OCI-LY3 (cell line): ENCODE measurements at regions not wholly inside any gene's neighbourhood (a gene's known extent, or its start where the extent isn't known, plus 50 kb on each side); places are given as distances from the start of the nearest gene placed in this dataset.

ENCODE experiments used
- H2AFZ ChIP-seq: fragments of 200-600, 300-600 bp; shearing (Covaris generic); 2 replicates; pipeline ENCODE4 v1.6.0; 2014; ENCODE audit warnings: antibody characterized with exemption, low read depth, low read length
- H3K27ac ChIP-seq: fragments of 200-600, 300-600 bp; sonication (generic); 2 replicates; pipeline ENCODE4 v1.5.1; 2014; ENCODE audit warnings: mild to moderate bottlenecking, low read length, moderate library complexity, mixed read lengths
- H3K27me3 ChIP-seq: fragments of 200-600, 300-600 bp; sonication (generic); 2 replicates; pipeline ENCODE4 v1.6.1; 2014; ENCODE audit warnings: low read depth, low read length, mixed read lengths
- H3K36me3 ChIP-seq: fragments of 200-600, 300-600 bp; sonication (generic); replicated peaks from 2 replicates; pipeline ENCODE3; 2014; ENCODE audit warnings: low read depth, low read length, mixed read lengths
- H3K4me1 ChIP-seq: fragments of 300-600, 200-600 bp; sonication (generic); 2 replicates; pipeline ENCODE4 v1.6.1; 2014; ENCODE audit warnings: low read length, mixed read lengths
- H3K4me2 ChIP-seq: fragments of 200-600, 300-600 bp; sonication (generic); 2 replicates; pipeline ENCODE4 v1.6.1; 2014; ENCODE audit warnings: low read length, mixed read lengths
- H3K4me3 ChIP-seq: fragments of 300-600, 200-600 bp; sonication (generic); 2 replicates; pipeline ENCODE4 v1.5.1; 2014; ENCODE audit warnings: antibody characterized with exemption, mild to moderate bottlenecking, low read length, moderate library complexity
- H3K79me2 ChIP-seq: fragments of 300-600, 200-600 bp; shearing (Covaris generic); 2 replicates; pipeline ENCODE4 v1.6.1; 2014; ENCODE audit warnings: mild to moderate bottlenecking, low read length, mixed read lengths
- H3K9ac ChIP-seq: fragments of 300-600, 200-600 bp; shearing (Covaris generic); 2 replicates; pipeline ENCODE4 v1.6.0; 2014; ENCODE audit warnings: mild to moderate bottlenecking, low read length, moderate library complexity
- H3K9me3 ChIP-seq: fragments of 200-600, 300-600 bp; shearing (Covaris generic); 2 replicates; pipeline ENCODE4 v1.6.1; 2014; ENCODE audit warnings: low read length, mixed read lengths; ENCODE audit not compliant: insufficient read depth
- H4K20me1 ChIP-seq: fragments of 200-600, 300-600 bp; sonication (generic); 2 replicates; pipeline ENCODE4 v1.6.1; 2016; ENCODE audit warnings: low read length, mixed read lengths; ENCODE audit not compliant: insufficient read depth
- EZH2phosphoT487 ChIP-seq: fragments of 200-600 bp; shearing (Covaris generic); IDR thresholded peaks from 2 replicates; pipeline ENCODE4 v1.6.1; 2018; ENCODE audit warnings: antibody characterized with exemption, mixed run types, low read depth
- TF ChIP-seq, protein P1 (sequence below): fragments of 200-600, 300-600 bp; sonication (generic); IDR thresholded peaks from 2 replicates; pipeline ENCODE4 v1.5.1; 2014; ENCODE audit warnings: antibody characterized with exemption, low read length, low read depth

DNA sequence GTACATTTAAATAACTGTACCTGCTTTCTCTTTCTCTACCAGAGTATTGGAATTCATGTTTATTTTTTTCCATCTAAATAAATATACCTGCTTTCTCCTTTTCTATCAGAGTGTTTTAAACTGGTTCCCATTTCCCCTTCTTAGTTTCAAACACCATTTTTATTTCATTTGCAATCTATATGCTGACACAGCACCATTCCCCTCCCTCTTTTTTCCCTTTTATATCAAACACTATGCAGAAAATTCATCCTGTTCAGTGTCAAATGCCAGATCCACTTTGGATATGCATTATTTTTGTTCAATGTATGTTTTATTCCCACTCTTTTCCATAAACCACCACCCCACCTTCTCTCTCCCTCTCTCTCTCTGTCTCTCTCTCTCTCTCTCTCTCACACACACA, 85.8 kb upstream of the ST6GALNAC5 start:
- H3K4me1 ChIP-seq: no peaks in the 10 kb centered on the region
- H3K9ac ChIP-seq: no peak overlapping the region
- H3K36me3 ChIP-seq: no peaks in the 10 kb centered on the region
- H2AFZ ChIP-seq: no peak overlapping the region
- no peak overlapping the region for H3K4me2 ChIP-seq
- no peaks in the 10 kb centered on the region for H4K20me1 ChIP-seq
- no peak overlapping the region for H3K27ac ChIP-seq
- no peak overlapping the region for H3K4me3 ChIP-seq
- no peaks in the 10 kb centered on the region for H3K79me2 ChIP-seq
- no peak for TF ChIP-seq EZH2phosphoT487
- TF ChIP-seq, protein P1, sequence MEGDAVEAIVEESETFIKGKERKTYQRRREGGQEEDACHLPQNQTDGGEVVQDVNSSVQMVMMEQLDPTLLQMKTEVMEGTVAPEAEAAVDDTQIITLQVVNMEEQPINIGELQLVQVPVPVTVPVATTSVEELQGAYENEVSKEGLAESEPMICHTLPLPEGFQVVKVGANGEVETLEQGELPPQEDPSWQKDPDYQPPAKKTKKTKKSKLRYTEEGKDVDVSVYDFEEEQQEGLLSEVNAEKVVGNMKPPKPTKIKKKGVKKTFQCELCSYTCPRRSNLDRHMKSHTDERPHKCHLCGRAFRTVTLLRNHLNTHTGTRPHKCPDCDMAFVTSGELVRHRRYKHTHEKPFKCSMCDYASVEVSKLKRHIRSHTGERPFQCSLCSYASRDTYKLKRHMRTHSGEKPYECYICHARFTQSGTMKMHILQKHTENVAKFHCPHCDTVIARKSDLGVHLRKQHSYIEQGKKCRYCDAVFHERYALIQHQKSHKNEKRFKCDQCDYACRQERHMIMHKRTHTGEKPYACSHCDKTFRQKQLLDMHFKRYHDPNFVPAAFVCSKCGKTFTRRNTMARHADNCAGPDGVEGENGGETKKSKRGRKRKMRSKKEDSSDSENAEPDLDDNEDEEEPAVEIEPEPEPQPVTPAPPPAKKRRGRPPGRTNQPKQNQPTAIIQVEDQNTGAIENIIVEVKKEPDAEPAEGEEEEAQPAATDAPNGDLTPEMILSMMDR: no peak
- no peaks in the 10 kb centered on the region for H3K27me3 ChIP-seq
- no peaks in the 10 kb centered on the region for H3K9me3 ChIP-seq

- Histone ChIP-seq H4K20me1 (no peaks in the 10 kb centered on the region), H3K27ac (no peak overlapping the region), H3K9me3 (no peaks in the 10 kb centered on the region), H3K4me2 (no peak overlapping the region), H3K4me3 (no peak overlapping the region), H3K9ac (no peak overlapping the region), H3K36me3 (no peaks in the 10 kb centered on the region), H2AFZ (no peak overlapping the region), H3K27me3 (no peaks in the 10 kb centered on the region), H3K4me1 (no peaks in the 10 kb centered on the region), H3K79me2 (no peaks in the 10 kb centered on the region)
- no peak for TF ChIP-seq EZH2phosphoT487
- TF ChIP-seq, protein P1: no peak
Observed at GRCh38 chr1:76782809-76783208, 84.5 kb upstream of the ST6GALNAC5 start.

- no peaks in the 10 kb centered on the region for H3K27me3 ChIP-seq
- no peak overlapping the region for H3K4me2 ChIP-seq
- H3K79me2 ChIP-seq: no peaks in the 10 kb centered on the region
- no peaks in the 10 kb centered on the region for H3K9me3 ChIP-seq
- H3K27ac ChIP-seq: no peak overlapping the region
- TF ChIP-seq, protein P1: no peak
- TF ChIP-seq EZH2phosphoT487: no peak
- H3K9ac ChIP-seq: no peak overlapping the region
- H3K36me3 ChIP-seq: no peaks in the 10 kb centered on the region
- H3K4me1 ChIP-seq: no peaks in the 10 kb centered on the region
- no peak overlapping the region for H3K4me3 ChIP-seq
- H4K20me1 ChIP-seq: no peaks in the 10 kb centered on the region
- H2AFZ ChIP-seq: no peak overlapping the region
Observed at GRCh38 chr1:76784502-76784901, 82.8 kb upstream of the ST6GALNAC5 start.

- Histone ChIP-seq H3K9me3 (no peaks in the 10 kb centered on the region), H3K27ac (no peak overlapping the region), H3K4me3 (no peak overlapping the region), H3K4me2 (no peak overlapping the region), H3K79me2 (no peaks in the 10 kb centered on the region), H3K27me3 (no peaks in the 10 kb centered on the region), H4K20me1 (no peaks in the 10 kb centered on the region), H3K36me3 (no peaks in the 10 kb centered on the region), H2AFZ (no peak overlapping the region), H3K4me1 (no peaks in the 10 kb centered on the region), H3K9ac (no peak overlapping the region)
- no peak for TF ChIP-seq EZH2phosphoT487
- TF ChIP-seq, protein P1: no peak
Observed at GRCh38 chr1:76786222-76786621, 81.1 kb upstream of the ST6GALNAC5 start.
